Type B pancreatic cell (in vitro differentiated cells): ENCODE measurements at regions not wholly inside any gene's neighbourhood (a gene's known extent, or its start where the extent isn't known, plus 50 kb on each side); places are given as distances from the start of the nearest gene placed in this dataset.

ENCODE experiments used
- DNase-seq: peaks from one replicate; pipeline ENCODE4 v3.0.0; 2021; ENCODE audit warnings: mixed read lengths; ENCODE audit not compliant: unreplicated experiment; ENCODE audit errors: extremely low spot score
- H3K27ac Mint-ChIP-seq: 2 replicates; pipeline ENCODE4 v1.8.0; 2021; ENCODE audit warnings: mild to moderate bottlenecking, mixed read lengths
- H3K27me3 Mint-ChIP-seq: 2 replicates; pipeline ENCODE4 v1.8.0; 2021; ENCODE audit warnings: mixed read lengths
- H3K36me3 Mint-ChIP-seq: 2 replicates; pipeline ENCODE4 v1.8.0; 2021; ENCODE audit warnings: mixed read lengths
- H3K4me1 Mint-ChIP-seq: one replicate; pipeline ENCODE4 v1.8.0; 2021; ENCODE audit warnings: mixed read lengths; ENCODE audit not compliant: unreplicated experiment
- H3K4me3 Mint-ChIP-seq: 2 replicates; pipeline ENCODE4 v1.8.0; 2021; ENCODE audit warnings: mild to moderate bottlenecking, mixed read lengths
- H3K9me3 Mint-ChIP-seq: 2 replicates; pipeline ENCODE4 v1.8.0; 2021; ENCODE audit warnings: mixed read lengths
- TF ChIP-seq, protein P1 (sequence below): fragments of 200-600 bp; sonication (generic); conservative IDR thresholded peaks from 2 replicates; pipeline ENCODE4 v1.5.0; 2021; ENCODE audit warnings: antibody characterized with exemption, mild to moderate bottlenecking

DNA sequence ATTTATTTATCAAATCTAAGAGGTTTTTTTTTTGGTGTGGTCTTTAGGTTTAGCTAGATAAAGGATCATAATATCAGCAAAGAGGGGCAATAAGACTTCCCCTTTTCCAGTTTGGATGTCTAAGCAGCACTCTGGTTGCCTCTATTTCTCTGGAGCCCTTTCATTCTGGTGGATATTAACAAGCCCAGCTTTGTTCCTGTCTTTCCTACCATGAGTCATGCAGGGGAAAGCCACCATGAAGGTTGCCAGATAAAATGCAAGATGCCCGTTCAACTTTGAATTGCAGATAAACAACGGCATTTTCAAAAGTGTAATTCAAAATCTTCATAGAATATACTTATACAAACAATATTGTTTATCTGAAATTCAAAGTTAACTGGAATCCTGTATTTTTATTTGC, 143.6 kb downstream of the ADAMTS15 start:
- no peak for DNase-seq

DNA sequence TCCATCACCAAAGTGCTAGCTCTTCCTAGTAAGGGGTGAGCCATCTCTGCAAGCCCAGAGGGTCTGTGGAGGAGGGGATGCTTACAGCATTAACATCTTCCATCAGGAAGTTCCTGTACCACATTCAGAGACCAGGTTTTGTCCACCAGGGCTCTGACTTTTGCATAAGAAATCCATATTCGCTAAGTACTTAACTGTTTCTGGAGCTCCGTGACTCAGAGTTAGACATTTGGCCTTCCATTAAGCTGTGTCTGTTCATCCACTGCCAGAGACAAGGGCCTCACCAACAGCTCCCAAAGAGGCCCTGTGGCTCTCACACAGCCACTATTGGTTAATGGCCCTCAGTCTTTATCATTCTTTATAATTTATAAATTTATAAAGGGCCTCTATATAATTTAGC, 144.6 kb downstream of the ADAMTS15 start:
- no peaks in the 10 kb centered on the region for H3K9me3 Mint-ChIP-seq
- H3K27me3 Mint-ChIP-seq: no peaks in the 10 kb centered on the region
- H3K4me3 Mint-ChIP-seq: no peak overlapping the region
- no peaks in the 10 kb centered on the region for H3K36me3 Mint-ChIP-seq
- H3K27ac Mint-ChIP-seq: no peak overlapping the region
- TF ChIP-seq, protein P1, sequence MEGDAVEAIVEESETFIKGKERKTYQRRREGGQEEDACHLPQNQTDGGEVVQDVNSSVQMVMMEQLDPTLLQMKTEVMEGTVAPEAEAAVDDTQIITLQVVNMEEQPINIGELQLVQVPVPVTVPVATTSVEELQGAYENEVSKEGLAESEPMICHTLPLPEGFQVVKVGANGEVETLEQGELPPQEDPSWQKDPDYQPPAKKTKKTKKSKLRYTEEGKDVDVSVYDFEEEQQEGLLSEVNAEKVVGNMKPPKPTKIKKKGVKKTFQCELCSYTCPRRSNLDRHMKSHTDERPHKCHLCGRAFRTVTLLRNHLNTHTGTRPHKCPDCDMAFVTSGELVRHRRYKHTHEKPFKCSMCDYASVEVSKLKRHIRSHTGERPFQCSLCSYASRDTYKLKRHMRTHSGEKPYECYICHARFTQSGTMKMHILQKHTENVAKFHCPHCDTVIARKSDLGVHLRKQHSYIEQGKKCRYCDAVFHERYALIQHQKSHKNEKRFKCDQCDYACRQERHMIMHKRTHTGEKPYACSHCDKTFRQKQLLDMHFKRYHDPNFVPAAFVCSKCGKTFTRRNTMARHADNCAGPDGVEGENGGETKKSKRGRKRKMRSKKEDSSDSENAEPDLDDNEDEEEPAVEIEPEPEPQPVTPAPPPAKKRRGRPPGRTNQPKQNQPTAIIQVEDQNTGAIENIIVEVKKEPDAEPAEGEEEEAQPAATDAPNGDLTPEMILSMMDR: no peak
- DNase-seq: no peak
- H3K4me1 Mint-ChIP-seq: no peaks in the 10 kb centered on the region

More for the DNA sequence above, 143.6 kb downstream of the ADAMTS15 start:
- Mint-ChIP-seq H3K9me3 (no peaks in the 10 kb centered on the region), H3K4me3 (no peak overlapping the region), H3K27me3 (no peaks in the 10 kb centered on the region), H3K27ac (no peak overlapping the region), H3K36me3 (no peaks in the 10 kb centered on the region), H3K4me1 (no peaks in the 10 kb centered on the region)
- TF ChIP-seq, protein P1: no peak

DNA sequence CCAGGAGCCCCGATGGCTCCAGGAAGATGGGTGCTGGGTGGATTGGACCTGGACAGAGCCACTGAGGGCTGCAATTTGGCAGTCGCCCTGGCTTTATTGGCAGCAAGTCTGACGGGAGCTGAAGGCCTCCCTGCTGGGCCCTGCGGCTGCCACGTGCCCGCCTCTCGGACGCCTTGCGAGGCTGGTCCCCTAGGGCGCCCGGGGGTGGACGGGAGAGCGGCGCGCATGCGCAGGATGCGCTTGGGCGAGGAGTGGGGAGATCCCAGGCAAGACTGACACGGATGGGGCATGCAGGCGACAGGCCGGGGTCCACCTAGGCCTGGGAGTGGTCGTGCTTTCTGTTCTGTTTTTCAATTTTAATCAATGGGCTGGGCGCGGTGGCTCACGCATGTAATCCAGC, 150.0 kb downstream of the ADAMTS15 start:
- TF ChIP-seq, protein P1: no peak
- no peak for DNase-seq
- no peak overlapping the region for H3K4me3 Mint-ChIP-seq
- H3K36me3 Mint-ChIP-seq: no peaks in the 10 kb centered on the region
- no peaks in the 10 kb centered on the region for H3K27me3 Mint-ChIP-seq
- no peak overlapping the region for H3K27ac Mint-ChIP-seq
- peaks cover 8% of the 10 kb centered on the region for H3K9me3 Mint-ChIP-seq
- H3K4me1 Mint-ChIP-seq: peaks cover 22% of the 10 kb centered on the region

DNA sequence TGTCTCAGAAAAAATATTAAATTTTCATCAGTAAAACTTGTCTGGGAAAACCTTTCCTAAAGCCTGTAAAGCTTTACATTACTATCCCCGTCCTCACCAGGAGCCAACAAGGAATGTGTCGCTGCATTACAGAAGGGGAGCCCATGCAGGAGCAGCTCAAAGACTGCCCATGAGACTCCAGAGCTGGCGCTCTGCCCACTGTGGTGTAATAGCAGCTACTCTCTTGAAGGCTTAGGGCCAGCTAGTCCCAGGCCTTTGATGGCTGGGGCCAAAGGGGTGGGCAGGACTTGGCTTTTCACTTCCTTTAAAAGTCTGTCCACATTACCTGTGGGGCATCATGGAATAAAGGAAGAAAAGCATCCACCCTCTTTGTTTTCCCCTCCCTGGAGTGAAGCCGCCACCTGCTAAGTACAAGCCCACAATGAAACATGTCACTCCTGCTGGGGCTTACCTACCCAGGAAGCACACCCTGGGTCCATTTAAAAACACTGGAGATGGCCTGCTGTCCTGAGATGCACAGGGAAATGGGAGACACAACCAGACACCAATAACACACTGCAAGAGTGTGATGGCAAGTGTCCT, 150.7 kb downstream of the ADAMTS15 start:
- no peaks in the 10 kb centered on the region for H3K36me3 Mint-ChIP-seq
- H3K27me3 Mint-ChIP-seq: no peaks in the 10 kb centered on the region
- TF ChIP-seq, protein P1: no peak
- peaks cover 8% of the 10 kb centered on the region for H3K9me3 Mint-ChIP-seq
- H3K4me1 Mint-ChIP-seq: peaks cover 22% of the 10 kb centered on the region
- no peak overlapping the region for H3K27ac Mint-ChIP-seq
- DNase-seq: no peak
- H3K4me3 Mint-ChIP-seq: no peak overlapping the region

DNA sequence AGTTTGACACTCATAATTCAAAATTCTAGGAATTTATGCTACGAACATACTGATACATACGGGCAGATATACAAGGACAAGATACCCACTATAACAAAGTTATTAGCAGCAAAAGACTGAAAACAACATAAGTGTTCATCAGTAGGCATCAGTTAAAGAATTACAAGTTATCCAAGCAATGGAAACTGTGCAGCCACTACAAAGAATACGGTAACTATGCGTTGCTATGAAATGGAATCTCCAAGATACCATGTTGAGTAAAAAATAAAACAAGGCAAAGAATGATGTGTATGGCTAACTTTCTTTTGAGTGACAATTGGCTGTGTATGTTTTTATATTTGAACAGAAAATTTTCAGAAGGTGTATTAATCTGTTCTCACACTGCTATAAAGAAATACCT, 151.7 kb downstream of the ADAMTS15 start:
- Mint-ChIP-seq H3K36me3 (no peaks in the 10 kb centered on the region), H3K4me3 (no peak overlapping the region), H3K27me3 (no peaks in the 10 kb centered on the region), H3K4me1 (peaks cover 26% of the 10 kb centered on the region), H3K27ac (no peak overlapping the region), H3K9me3 (peaks cover 8% of the 10 kb centered on the region)
- no peak for DNase-seq
- TF ChIP-seq, protein P1: no peak

DNA sequence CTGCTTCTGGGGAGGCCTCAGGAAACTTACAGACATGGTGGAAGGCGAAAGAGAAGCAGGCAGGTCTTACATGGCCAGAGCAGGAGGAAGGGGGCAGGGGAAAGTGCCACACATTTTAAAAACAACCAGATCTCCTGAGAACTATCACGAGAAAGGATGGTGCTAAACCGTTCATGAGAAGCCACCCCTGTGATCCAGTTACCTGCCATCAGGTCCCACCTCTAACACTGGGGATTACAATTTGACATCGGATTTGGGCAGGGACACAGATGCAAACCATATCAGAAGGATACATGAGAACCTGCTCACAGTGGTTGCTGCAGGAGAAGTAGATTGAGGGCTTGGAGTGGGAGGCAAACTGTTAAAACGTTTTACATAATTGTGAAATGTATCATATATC, 152.2 kb downstream of the ADAMTS15 start:
- peaks cover 26% of the 10 kb centered on the region for H3K4me1 Mint-ChIP-seq
- no peak overlapping the region for H3K27ac Mint-ChIP-seq
- TF ChIP-seq, protein P1: no peak
- DNase-seq: no peak
- no peak overlapping the region for H3K4me3 Mint-ChIP-seq
- no peaks in the 10 kb centered on the region for H3K27me3 Mint-ChIP-seq
- no peaks in the 10 kb centered on the region for H3K36me3 Mint-ChIP-seq
- H3K9me3 Mint-ChIP-seq: peaks cover 8% of the 10 kb centered on the region
